ENCODE measurements at regions not wholly inside any gene's neighbourhood (a gene's known extent, or its start where the extent isn't known, plus 50 kb on each side); places are given as distances from the start of the nearest gene placed in this dataset.

DNA sequence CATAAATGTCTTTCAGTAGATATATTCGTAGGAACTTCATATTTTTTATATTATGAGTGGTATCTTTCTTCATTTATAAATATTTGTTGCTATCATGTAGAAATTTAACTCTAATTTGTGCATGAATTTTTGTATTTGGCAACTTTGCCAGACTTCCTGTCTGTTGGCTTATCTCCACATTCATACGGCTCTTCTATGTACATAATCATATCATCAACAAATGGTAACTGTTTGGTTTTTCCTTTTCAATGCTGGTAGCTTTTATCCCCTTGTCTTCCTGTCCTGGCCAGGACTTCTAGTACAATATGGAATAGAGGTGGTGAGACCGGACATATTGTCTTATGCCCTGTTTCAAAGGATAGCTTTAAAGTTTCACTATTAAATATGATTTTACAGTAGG, 132.3 kb upstream of the COL5A1 start:
- H3K9ac ChIP-seq (ENCODE audit: insufficient read length) = peak overlapping the region; percentile 45
- H3K27ac ChIP-seq = peak overlapping the region; percentile 60
- TF ChIP-seq POLR2AphosphoS5 (IDR thresholded peaks at IDR 0.05; ENCODE audit: borderline replicate concordance, low read depth, low read length) (no peak), EZH2 (IDR thresholded peaks at IDR 0.05) (no peak), FOXP2 (optimal IDR thresholded peaks at IDR 0.05; ENCODE audit: control extremely low read depth, extremely low read length, insufficient read depth) (no peak)
- no peak for DNase-seq (ENCODE audit: low read depth, low spot score)
- H3K9me3 ChIP-seq (ENCODE audit: low read depth, low read length) = no peaks in the 10 kb centered on the region
- H3K36me3 ChIP-seq (ENCODE audit: insufficient read depth, low read length) = no peaks in the 10 kb centered on the region
- H3K4me3 ChIP-seq = no peak overlapping the region; the same call in 1 of the 2 replicates

DNA sequence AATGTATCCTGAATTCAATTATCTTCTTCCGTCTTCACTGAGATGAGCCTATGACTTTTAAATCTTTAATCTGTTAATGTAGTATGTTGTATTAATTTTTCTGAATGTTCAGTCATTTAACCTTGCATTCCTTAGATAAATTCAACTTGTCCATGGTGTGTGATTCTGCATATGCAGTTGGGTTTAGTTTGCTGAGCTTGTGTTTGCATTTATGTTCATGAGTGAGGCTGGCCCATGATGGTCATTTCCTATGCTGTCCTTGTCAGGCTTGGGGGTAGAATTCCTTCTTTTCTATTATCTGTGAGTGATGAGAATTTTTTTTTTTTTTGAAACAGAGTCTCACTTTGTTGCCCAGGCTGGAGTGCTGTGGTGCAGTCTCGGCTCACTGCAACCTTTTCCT, 131.8 kb upstream of the COL5A1 start:
- TF ChIP-seq FOXP2 (optimal IDR thresholded peaks at IDR 0.05; ENCODE audit: control extremely low read depth, extremely low read length, insufficient read depth) = no peak
- no peak for TF ChIP-seq EZH2 (IDR thresholded peaks at IDR 0.05)
- no peak for TF ChIP-seq POLR2AphosphoS5 (IDR thresholded peaks at IDR 0.05; ENCODE audit: borderline replicate concordance, low read depth, low read length)

DNA sequence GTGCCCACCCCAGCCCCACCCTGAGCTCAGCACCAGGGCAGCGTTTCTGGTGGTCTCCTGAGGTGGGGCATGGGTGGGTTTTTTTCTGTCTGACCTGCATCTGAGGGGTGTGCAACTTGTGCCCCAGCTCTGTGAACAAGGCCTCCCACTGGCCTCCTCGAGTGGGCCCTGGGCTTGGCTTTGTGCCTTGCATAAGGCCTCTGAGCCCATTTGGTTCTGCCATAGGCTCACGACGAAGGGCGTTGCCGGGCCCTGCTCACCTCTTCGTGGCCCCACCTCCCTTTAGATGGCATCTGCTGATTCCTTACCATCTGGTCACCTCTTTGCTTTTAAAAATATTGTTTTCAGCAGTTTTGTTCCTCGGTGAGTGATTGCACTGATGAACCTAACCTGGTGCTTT, 127.1 kb upstream of the COL5A1 start:
- no peak for DNase-seq (ENCODE audit: low read depth, low spot score)
- TF ChIP-seq FOXP2 (optimal IDR thresholded peaks at IDR 0.05; ENCODE audit: control extremely low read depth, extremely low read length, insufficient read depth) (no peak), POLR2AphosphoS5 (IDR thresholded peaks at IDR 0.05; ENCODE audit: borderline replicate concordance, low read depth, low read length) (no peak), EZH2 (IDR thresholded peaks at IDR 0.05) (no peak)
- Histone ChIP-seq H3K4me3 (no peak overlapping the region), H3K36me3 (ENCODE audit: insufficient read depth, low read length) (no peaks in the 10 kb centered on the region), H3K9me3 (ENCODE audit: low read depth, low read length) (no peaks in the 10 kb centered on the region), H3K27ac (no peak overlapping the region), H3K9ac (ENCODE audit: insufficient read length) (no peak overlapping the region)

More for the DNA sequence above, 131.8 kb upstream of the COL5A1 start:
- H3K9me3 ChIP-seq (ENCODE audit: low read depth, low read length) = no peaks in the 10 kb centered on the region
- DNase-seq (ENCODE audit: low read depth, low spot score) = no peak
- no peak overlapping the region; the same call in 1 of the 2 replicates for H3K4me3 ChIP-seq
- H3K9ac ChIP-seq (ENCODE audit: insufficient read length) = peak overlapping the region; percentile 45
- peak overlapping the region; percentile 60; the same call in 1 of the 2 replicates for H3K27ac ChIP-seq
- no peaks in the 10 kb centered on the region for H3K36me3 ChIP-seq (ENCODE audit: insufficient read depth, low read length)

DNA sequence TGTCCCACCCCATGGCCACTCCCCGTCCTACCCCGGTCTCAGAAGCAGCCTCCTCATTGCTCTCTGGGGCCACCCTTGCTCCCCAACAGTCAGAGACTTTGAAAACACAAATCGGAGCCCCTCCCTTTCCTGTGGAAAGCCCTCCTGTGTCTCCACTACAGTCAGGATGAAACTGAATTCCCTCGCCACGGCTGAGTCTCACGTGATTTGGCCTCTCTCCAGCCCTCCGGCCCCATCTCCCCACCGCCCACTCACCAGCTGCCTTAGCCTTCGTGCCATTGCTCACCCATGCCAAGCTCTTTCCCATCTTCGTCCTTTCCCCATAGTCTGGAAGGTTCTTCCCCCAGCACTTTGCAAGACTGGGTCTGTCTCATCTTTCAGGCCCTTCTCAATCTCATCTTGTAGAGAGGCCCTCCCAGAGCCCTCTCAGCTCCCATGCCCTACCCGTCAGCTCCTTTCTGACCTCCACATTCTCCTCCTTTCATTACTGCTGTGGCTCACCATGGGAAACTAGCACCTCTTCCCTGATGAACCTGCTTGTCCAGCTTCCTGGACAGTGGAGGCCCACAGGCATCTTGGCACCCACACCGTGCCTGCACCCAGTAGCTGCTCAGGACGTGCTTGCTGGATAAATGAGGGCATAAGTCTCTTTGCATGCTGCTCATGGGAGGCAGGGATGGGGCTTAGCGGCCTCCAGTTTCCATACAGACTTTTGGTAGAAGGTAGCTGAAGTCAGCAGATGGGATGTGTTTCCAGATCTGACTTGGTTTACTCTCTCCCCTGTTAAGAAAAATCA, 126.4 kb upstream of the COL5A1 start:
- Histone ChIP-seq H3K9me3 (ENCODE audit: low read depth, low read length) (no peaks in the 10 kb centered on the region), H3K4me3 (no peak overlapping the region), H3K27ac (no peak overlapping the region), H3K9ac (ENCODE audit: insufficient read length) (no peak overlapping the region), H3K36me3 (ENCODE audit: insufficient read depth, low read length) (no peaks in the 10 kb centered on the region)
- DNase-seq (ENCODE audit: low read depth, low spot score) = no peak
- TF ChIP-seq EZH2 (IDR thresholded peaks at IDR 0.05) (no peak), POLR2AphosphoS5 (IDR thresholded peaks at IDR 0.05; ENCODE audit: borderline replicate concordance, low read depth, low read length) (no peak), FOXP2 (optimal IDR thresholded peaks at IDR 0.05; ENCODE audit: control extremely low read depth, extremely low read length, insufficient read depth) (no peak)

DNA sequence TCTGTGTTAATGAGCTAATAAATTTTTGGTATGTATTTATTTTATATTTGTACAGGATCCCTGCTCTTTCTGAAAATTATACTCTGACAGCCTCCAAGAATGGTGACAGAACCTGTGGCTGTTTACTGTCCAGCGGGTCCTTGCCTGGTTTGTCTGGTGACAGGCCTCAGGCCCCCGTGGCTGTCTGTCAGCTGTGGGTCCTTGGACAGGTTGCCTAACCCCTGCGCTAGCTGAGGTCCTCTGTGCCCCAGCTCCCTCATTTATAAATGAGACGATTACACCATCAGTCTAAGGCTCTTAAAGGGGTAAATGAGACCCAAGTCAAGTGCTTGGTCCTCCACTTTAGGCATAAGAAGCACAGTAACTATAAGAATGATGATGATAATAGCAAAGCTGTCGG, 125.1 kb upstream of the COL5A1 start:
- Histone ChIP-seq H3K9ac (ENCODE audit: insufficient read length) (no peak overlapping the region), H3K36me3 (ENCODE audit: insufficient read depth, low read length) (no peaks in the 10 kb centered on the region), H3K27ac (no peak overlapping the region), H3K9me3 (ENCODE audit: low read depth, low read length) (no peaks in the 10 kb centered on the region), H3K4me3 (no peak overlapping the region)
- TF ChIP-seq FOXP2 (optimal IDR thresholded peaks at IDR 0.05; ENCODE audit: control extremely low read depth, extremely low read length, insufficient read depth) (no peak), POLR2AphosphoS5 (IDR thresholded peaks at IDR 0.05; ENCODE audit: borderline replicate concordance, low read depth, low read length) (no peak), EZH2 (IDR thresholded peaks at IDR 0.05) (no peak)
- no peak for DNase-seq (ENCODE audit: low read depth, low spot score)

DNA sequence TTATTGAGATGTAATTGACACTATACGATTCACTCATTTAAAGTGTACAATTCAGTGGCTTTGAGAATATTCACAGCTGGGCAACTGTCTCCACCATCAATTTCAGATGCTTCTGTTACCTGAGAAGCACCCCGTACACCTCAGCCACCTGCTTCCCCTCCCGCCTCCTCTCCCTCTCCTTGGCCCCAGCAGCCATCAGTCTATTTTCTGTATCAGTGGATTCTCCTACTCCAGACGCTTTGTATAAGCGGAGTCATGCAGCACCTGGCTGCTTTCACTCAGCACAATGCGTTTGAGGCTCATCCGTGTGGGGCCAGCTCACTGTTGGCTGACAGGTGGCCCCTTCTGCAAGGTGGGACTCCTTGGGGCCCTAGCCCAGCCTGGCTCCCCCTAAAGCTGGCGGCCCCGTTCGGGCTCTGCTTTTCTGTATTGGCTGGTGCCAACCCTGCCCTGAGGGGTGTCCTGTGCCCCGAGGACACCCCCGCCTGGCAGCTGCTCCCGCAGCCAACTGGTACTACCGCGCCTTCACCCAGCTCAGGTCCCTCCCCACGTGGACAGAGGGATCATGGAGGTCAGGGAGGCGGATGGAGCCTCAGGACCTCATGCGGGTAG, 124.4 kb upstream of the COL5A1 start:
- Histone ChIP-seq H3K9ac (ENCODE audit: insufficient read length) (no peak overlapping the region), H3K9me3 (ENCODE audit: low read depth, low read length) (no peaks in the 10 kb centered on the region), H3K4me3 (no peak overlapping the region), H3K27ac (no peak overlapping the region), H3K36me3 (ENCODE audit: insufficient read depth, low read length) (no peaks in the 10 kb centered on the region)
- TF ChIP-seq EZH2 (IDR thresholded peaks at IDR 0.05) (no peak), POLR2AphosphoS5 (IDR thresholded peaks at IDR 0.05; ENCODE audit: borderline replicate concordance, low read depth, low read length) (no peak), FOXP2 (optimal IDR thresholded peaks at IDR 0.05; ENCODE audit: control extremely low read depth, extremely low read length, insufficient read depth) (no peak)
- DNase-seq (ENCODE audit: low read depth, low spot score) = no peak

DNA sequence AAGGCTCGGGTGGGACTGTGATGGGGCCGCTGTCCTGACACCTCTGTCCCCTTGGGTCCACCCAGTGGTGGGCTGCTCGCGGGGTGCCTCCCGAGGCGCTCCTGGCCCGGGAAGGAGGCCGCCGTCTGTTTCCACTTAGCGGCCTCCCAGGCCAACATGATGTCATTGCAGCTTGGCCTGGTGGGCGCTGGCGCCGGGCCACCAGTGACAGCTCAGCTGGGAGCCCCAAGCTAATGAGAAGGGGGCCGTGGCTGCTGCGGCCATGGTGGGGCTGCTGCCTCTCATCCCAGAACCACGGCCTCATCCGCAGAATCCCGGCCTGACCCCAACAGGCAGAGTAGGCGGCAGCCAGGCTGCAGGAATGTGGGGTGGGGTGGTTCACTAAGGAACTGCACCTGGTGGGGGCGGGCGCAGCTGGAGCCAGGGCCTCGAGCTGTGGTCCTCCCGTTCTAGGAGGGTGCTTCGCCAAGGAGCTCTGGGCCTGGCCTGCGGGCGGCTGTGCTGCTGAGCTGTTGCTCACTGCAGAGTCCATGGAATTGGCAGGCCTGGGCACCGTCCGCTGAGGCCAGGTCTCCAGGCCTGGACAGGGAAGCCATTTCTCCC, 123.5 kb upstream of the COL5A1 start:
- Histone ChIP-seq H3K27ac (no peak overlapping the region), H3K36me3 (ENCODE audit: insufficient read depth, low read length) (no peaks in the 10 kb centered on the region), H3K9ac (ENCODE audit: insufficient read length) (no peak overlapping the region), H3K4me3 (no peak overlapping the region), H3K9me3 (ENCODE audit: low read depth, low read length) (no peaks in the 10 kb centered on the region)
- TF ChIP-seq EZH2 (IDR thresholded peaks at IDR 0.05) (no peak), POLR2AphosphoS5 (IDR thresholded peaks at IDR 0.05; ENCODE audit: borderline replicate concordance, low read depth, low read length) (no peak), FOXP2 (optimal IDR thresholded peaks at IDR 0.05; ENCODE audit: control extremely low read depth, extremely low read length, insufficient read depth) (no peak)
- DNase-seq (ENCODE audit: low read depth, low spot score) = no peak

DNA sequence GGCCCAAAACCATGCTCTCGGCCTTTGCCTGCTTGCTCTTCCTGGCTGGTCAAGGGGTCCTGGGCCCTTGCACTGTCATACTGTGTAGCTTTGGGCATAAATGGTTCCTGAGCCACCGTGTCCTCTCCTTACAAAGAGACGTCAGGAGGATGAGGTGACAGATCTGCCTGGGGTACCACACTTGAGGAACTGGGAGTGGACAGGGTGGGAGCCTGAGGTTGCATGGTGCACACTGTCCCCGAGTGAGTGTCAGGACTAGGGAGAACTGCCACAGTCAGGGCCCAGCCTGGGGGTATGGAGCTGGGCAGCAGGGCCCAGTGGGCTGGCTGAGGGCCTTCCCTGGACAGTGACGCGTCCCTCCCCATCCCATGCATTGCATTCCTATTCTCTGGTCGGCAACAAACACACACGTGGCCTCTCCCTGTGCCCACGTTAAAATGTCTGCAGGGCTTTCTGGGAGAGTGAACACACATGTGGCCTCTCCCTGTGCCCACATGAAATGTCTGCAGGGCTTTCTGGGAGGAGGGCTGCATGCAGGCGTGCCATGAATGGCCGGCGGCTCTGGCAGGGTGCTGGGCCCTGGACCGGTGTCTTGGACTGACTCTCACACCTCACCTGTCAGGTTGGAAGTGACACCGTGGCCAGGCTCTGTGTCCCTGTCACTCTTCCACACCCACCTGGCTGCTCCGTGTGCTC, 122.1 kb upstream of the COL5A1 start:
- no peaks in the 10 kb centered on the region for H3K9me3 ChIP-seq (ENCODE audit: low read depth, low read length)

More for the DNA sequence above, 122.1 kb upstream of the COL5A1 start:
- H3K9ac ChIP-seq (ENCODE audit: insufficient read length) = no peak overlapping the region
- TF ChIP-seq FOXP2 (optimal IDR thresholded peaks at IDR 0.05; ENCODE audit: control extremely low read depth, extremely low read length, insufficient read depth) (no peak), EZH2 (IDR thresholded peaks at IDR 0.05) (no peak), POLR2AphosphoS5 (IDR thresholded peaks at IDR 0.05; ENCODE audit: borderline replicate concordance, low read depth, low read length) (no peak)
- H3K36me3 ChIP-seq (ENCODE audit: insufficient read depth, low read length) = no peaks in the 10 kb centered on the region
- no peak for DNase-seq (ENCODE audit: low read depth, low spot score)
- no peak overlapping the region for H3K4me3 ChIP-seq
- no peak overlapping the region for H3K27ac ChIP-seq

Measured in SK-N-MC (cell line).